ACHN (cell line): ENCODE measurements at regions not wholly inside any gene's neighbourhood (a gene's known extent, or its start where the extent isn't known, plus 50 kb on each side); places are given as distances from the start of the nearest gene placed in this dataset.
"Not testable (repeated sequence)": the region's sequence is repeated elsewhere in the genome, so short reads cannot be mapped to it uniquely, and the experiment has no call there.

Experiments
- DNase-seq: peaks from one replicate; pipeline ENCODE4 v3.0.0-alpha.2; 2015
- in situ Hi-C: cut with HindIII; loops from 2 replicates; pipeline ENCODE4 v1.10.0; 2017; ENCODE audit warnings: low sequenced_read_pairs, low pct_ligation_motif_present, low pct_unique_long_range_greater_than_20kb

- DNase-seq, result no peak
- in situ Hi-C loops, result no loop called here
These were observed 1149.4 kb downstream of the NXPH1 start for GRCh38 chr7:9582824-9583223.

DNA sequence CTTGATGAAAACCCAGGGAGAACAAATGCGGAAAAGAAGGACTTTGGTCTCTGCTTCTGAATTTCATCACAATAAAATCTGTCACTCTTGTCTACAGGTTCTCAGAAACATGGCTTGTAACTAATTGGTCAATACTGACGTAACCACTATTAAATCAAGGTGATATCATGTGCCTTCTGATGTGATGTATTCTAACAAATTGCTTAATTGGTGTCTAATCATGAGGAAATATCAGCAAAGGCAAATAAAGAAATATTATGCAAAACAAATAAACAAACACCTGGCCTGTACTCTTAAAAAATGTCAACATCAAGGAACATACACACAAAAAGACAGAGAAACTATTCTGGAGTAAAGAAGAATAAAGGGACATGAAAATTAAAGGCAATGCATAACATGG lies 1165.0 kb downstream of the NXPH1 start:
- no peak for DNase-seq
- in situ Hi-C loops, result no loop called here

- peak; percentile 39 for DNase-seq
- in situ Hi-C loops, result no loop called here
These were observed 1167.6 kb downstream of the NXPH1 start for GRCh38 chr7:9600974-9601373.

DNA sequence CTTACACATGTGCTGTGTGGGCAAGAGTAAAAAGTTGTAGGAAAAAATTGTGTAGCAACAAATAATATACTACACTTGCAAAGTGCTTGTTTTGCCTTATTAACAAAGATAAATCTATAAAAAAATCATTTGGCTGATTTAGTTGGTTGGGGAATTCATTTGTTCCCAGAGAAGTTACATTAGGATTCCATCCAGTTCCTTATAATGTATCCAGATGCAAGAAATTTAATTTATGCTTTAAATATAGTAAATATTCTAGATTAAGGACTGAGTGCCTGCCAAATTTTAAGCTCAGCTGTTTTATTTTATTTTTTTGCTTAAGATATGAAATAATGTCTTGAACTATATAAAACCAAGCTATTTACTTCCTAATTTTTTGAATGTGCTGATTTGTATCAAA lies 1169.9 kb downstream of the NXPH1 start:
- in situ Hi-C loops, result no loop called here

GRCh38 chr7:9608560-9608959 lies 1175.2 kb downstream of the NXPH1 start:
- in situ Hi-C loops, result no loop called here
- DNase-seq, result no peak

More for the DNA sequence above, 1169.9 kb downstream of the NXPH1 start:
- DNase-seq, result no peak

DNA sequence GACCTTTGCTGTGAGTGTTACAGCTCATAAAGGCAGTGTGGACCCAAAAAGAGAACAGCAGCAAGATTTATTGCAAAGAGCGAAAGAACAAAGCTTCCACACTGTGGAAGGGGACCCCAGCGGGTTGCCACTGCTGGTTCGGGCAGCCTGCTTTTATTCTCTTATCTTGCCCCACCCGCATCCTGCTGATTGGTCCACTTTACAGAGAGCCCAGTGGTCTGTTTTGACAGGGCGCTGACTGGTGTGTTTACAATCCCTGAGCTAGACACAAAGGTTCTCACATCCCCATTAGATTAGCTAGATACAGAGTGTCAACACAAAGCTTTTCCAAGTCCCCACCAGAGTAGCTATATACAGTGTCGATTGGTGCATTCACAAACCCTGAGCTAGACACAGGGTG lies 1187.5 kb downstream of the NXPH1 start:
- DNase-seq, in situ Hi-C loops: not testable (repeated sequence)

GRCh38 chr7:9621306-9621902 lies 1188.0 kb downstream of the NXPH1 start:
- not testable (repeated sequence) for DNase-seq

DNA sequence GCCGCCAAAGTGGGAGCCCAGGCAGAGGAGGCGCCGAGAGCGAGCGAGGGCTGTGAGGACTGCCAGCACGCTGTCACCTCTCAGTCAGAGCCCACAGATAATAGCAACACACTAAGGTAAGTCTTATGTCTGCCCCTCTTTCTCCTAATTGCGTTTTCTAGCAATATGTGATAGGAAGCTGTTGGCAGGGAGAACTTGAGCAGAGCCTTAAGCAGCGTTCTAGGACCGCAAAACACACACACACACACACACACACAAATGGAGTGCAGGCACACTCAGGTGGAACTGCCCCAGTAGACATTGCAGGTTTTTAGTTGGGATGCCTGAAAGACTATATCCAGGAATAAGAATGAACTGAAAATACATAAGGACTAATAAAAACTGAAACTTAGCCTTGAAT lies 1188.5 kb downstream of the NXPH1 start:
- no peak for DNase-seq
- in situ Hi-C loops, result no loop called here

More at GRCh38 chr7:9621306-9621902, 1188.0 kb downstream of the NXPH1 start:
- in situ Hi-C loops, result not testable (repeated sequence)

- no peak for DNase-seq
- in situ Hi-C loops, result no loop called here
These were observed 1192.5 kb downstream of the NXPH1 start for GRCh38 chr7:9625953-9626352.

DNA sequence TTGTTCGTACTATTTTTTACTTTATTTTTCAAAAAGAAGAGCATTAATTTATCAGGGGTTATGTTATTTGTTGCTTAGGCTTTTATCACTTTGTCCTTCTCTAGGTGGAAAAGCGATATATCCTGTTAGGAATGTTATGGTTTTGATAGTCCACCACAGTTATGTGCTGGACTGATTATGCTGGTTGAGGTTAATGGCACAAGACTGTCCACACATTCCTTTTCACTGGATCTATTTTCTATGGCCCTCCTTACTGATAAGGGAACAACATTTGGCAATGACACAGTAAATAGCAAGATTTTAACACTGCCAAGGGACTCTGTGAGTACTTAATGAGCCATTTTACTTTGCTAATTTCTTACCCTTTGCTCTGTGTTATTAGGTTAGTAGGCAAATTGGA lies 1212.3 kb downstream of the NXPH1 start:
- in situ Hi-C loops, result no loop called here
- peak; percentile 38 for DNase-seq

DNA sequence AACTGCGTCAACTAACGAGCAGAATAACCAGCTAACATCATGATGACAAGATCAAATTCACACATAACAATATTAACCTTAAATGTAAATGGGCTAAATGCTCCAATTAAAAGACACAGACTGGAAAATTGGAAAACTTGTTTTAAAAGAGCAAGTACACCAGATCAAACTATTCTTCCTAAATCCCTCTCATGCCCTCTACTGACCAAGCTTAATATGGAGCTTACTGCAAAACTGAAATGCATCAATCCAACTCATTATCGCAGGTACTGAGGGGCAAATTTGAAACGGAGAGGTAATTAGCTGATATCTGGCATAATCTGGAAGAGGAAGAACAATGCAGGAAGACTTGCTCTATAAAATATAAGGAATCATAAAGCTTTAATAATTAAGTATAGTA lies 1223.8 kb downstream of the NXPH1 start:
- DNase-seq, result peak; percentile 37
- in situ Hi-C loops, result no loop called here

DNA sequence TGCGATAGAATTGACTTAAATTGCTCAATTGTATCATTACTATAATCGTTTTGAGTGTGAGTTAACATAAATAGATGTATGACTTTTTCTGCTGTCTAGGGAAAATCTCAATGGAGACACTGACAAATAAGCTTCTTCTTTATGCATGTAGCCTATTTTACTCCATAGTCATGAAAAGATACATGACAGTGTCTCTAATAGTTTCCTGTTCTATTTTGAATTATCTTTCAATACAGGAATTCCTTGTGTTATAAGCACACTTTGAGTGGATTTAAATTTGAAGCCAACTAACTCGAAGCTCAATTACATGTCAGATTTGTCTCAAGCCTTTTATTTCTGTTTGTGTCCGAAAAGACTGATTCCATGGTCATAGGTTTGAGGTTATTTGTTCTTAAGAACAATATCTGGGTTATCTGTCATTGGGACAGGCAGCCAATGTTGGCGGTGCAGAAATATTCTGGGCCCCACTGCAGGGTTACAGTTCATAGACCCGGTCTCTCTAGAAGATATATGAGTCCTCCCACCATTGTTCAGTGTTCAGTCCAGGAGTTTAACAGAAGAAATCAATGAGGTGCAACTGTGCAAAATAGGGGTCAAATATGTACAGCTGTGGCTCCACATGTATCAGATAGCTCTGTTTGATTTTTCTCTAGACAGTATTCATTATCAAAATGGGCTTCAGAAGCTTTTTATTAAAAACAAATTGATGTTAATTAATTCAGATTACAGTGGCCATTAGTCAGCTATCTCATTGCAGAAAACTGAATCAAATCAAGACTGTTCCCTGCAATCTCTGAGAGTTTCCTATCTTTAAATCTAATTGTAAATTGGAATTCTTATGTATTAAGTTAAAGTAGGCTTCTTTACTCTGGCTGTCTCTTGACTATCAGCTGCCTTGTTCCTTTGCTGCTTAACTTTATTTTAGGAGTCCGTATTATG lies 1238.8 kb downstream of the NXPH1 start:
- in situ Hi-C loops, result no loop called here
- no peak for DNase-seq

DNA sequence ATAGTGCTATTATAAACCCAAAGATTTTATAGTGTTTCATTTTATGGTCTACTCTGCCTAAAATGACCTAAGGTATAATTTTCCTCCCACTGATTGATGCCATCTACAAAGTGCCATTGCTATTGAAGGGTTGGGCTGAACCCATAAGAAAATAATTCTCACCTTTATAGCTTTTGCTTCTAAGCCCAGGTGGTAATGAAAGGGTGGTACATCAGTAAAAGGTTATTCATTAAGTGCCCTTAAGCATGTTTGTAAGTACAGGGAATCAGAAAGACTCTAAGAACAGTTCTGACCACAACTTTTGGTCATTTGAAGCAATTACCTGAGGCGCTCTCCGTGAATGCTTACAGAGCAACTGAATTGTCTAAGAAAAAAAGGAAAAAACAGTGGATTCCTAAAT lies 1247.3 kb downstream of the NXPH1 start:
- in situ Hi-C loops, result no loop called here
- no peak for DNase-seq

GRCh38 chr7:9681284-9681683 lies 1247.9 kb downstream of the NXPH1 start:
- in situ Hi-C loops, result no loop called here
- DNase-seq, result no peak

DNA sequence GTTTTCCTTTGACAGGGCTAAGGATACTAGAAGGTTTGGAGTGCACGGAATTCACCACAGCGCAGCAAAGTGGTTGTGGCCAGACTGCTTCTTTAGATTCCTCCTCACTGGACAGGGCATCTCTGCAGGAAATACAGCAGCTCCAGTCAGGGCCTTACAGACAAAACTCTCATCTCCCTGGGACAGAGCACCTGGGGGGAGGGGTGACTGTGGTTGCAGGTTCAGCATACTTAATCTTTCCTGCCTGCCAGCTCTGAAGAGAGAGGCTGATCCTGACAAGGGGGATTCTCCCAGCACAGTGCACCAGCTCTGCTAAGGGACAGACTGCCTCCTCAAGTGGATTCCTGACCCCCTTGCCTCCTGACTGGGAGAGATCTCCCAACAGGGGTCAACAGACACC lies 1257.9 kb downstream of the NXPH1 start:
- in situ Hi-C loops, result no loop called here
- no peak for DNase-seq

DNA sequence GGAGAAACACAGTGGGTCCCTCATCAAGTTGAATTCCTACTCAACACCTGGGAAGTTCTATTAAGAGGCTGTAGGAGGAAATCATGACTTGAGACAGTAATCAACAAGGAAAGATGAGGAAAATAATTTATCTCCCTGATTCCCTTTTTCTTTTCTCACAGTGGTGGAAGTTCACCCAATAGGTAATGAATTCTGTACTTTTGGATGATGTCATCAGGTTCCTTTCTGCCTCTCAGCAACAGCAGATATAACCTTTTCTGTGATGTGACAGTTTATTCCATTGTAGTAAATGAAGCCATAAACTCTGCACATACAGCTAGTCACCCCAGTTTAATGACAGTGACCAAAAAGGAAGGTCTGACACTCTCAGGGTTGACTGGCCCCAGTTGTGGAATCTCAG lies 1265.0 kb downstream of the NXPH1 start:
- DNase-seq, result no peak
- in situ Hi-C loops, result no loop called here

DNA sequence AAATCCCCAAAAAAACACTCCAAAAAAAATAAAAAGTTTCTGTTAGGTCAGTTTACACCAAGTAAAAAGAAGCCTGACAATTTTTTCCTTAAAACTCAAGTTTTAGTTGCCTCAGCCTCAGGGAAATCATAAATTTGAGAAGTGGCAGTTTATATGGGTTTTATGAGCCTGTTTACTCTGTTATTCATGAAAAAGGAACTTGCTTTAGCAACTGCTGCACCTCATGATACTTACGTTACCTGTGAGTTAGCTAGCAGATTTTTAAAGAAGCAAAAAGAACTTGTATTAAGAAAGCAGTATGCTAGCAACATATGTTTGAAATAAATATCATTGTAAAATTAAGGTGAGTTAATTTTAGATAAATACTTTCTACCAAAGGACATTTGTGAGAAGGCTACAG lies 1264.5 kb upstream of the PHF14 start:
- DNase-seq, result no peak
- in situ Hi-C loops, result no loop called here

DNA sequence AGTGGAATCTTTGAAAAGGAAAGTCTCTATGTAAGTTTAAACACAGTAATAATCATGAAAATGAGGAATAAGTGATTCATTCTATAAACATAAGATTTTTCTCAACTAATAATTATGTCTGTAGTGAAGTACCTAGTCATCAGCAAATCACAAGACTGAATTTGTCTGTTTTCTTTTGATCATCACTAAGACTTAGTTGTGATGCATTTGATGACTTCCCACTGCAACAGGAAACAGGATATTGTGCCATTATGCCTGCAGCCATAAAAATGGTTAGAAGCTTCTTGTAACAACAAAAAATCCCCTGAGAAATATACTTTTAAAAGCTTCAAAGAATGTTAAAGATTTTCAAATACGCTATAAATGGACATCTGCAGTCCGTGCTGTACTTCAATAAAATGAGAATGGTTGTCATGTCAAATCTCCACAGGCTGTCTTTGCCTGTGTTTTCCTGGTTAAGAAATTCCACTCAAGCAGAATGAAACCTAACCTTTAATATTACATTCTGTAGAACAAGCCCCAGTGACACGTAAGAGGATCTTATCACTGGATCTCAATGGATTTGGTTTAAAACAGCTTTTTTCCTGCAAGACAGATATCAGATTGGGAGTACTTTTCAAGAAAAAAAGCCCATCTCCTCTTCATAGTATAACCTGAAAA lies 1262.3 kb upstream of the PHF14 start:
- in situ Hi-C loops, result no loop called here
- DNase-seq, result no peak

DNA sequence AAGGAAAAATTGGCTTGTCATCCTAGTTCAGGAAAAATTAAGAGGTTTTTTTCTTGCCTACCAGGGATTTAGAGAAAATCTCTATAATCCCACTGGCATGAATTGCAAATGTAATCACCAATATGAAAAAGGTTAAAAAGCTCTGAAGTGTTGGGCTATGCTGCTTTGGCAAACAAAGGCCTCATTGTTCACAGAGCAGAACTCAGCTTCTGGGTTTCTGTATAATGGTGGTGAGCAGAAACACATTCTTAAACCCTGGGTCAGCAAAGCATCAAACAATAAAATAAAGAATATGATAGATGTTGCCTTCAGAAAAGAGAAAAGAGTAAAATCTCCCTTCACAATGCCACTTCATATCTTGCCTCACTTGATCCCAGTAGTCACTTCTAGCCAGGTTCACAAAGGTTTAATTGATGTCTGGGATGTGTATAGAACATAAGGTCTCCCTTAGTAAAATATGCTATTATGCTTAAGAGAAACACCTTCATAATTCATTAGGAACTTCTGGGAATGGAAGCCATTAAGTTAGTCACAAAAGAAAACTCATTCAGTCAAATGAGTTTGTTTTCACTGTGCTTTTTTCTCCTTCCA lies 1255.5 kb upstream of the PHF14 start:
- DNase-seq, result no peak
- in situ Hi-C loops, result no loop called here
